Nephron (organoid): ENCODE measurements at regions not wholly inside any gene's neighbourhood (a gene's known extent, or its start where the extent isn't known, plus 50 kb on each side); places are given as distances from the start of the nearest gene placed in this dataset.

Experiments used
- H3K27ac Mint-ChIP-seq, 3 experiments: 2 replicates each; pipeline ENCODE4 v1.8.0; 2020; ENCODE audit warnings: mixed read lengths in 3 of 3, mild to moderate bottlenecking in 2 of 3, moderate library complexity in 1 of 3
- H3K27me3 Mint-ChIP-seq: 2 replicates; pipeline ENCODE4 v1.8.0; 2021; ENCODE audit warnings: low read depth, mild to moderate bottlenecking, moderate library complexity, mixed read lengths
- H3K36me3 Mint-ChIP-seq: 2 replicates; pipeline ENCODE4 v1.8.0; 2020; ENCODE audit warnings: low read depth, mixed read lengths
- H3K4me1 Mint-ChIP-seq: 2 replicates; pipeline ENCODE4 v1.8.0; 2020; ENCODE audit warnings: mixed read lengths
- H3K4me3 Mint-ChIP-seq, 3 experiments: 2 replicates each; pipeline ENCODE4 v1.8.0; 2020; ENCODE audit warnings: mild to moderate bottlenecking in 3 of 3, mixed read lengths in 3 of 3, moderate library complexity in 2 of 3
- H3K9me3 Mint-ChIP-seq: 2 replicates; pipeline ENCODE4 v1.8.0; 2020; ENCODE audit warnings: mixed read lengths
- CTCF ChIP-seq, 3 experiments: fragments of 200-600 bp; sonication (generic); IDR thresholded peaks; one replicate each; pipeline ENCODE4 v1.5.0; 2021; ENCODE audit warnings: antibody characterized with exemption in 3 of 3; ENCODE audit not compliant: unreplicated experiment in 3 of 3

- no peaks in the 10 kb centered on the region for H3K36me3 Mint-ChIP-seq
Measured at GRCh38 chr6:41488433-41489119, 57.6 kb upstream of the FOXP4 start.

GRCh38 chr6:41489120-41489851 lies 56.9 kb upstream of the FOXP4 start:
- Mint-ChIP-seq H3K36me3 (no peaks in the 10 kb centered on the region), H3K27me3 (peaks cover 26% of the 10 kb centered on the region), H3K9me3 (no peaks in the 10 kb centered on the region), H3K4me1 (peaks cover 81% of the 10 kb centered on the region), H3K4me3 (peak overlapping the region; percentile 36 to 64 (median 59)), H3K27ac (peak overlapping the region; percentile 92 to 96 (median 95))
- no peak for TF ChIP-seq CTCF (IDR thresholded peaks at IDR 0.05; ENCODE audit: unreplicated experiment in 3 of 3)

More at GRCh38 chr6:41488433-41489119, 57.6 kb upstream of the FOXP4 start:
- H3K27ac Mint-ChIP-seq: peak overlapping the region; percentile 92 to 96 (median 95)
- peaks cover 74% of the 10 kb centered on the region for H3K4me1 Mint-ChIP-seq
- peak overlapping the region; percentile 56 to 64 (median 59) for H3K4me3 Mint-ChIP-seq
- peaks cover 26% of the 10 kb centered on the region for H3K27me3 Mint-ChIP-seq
- H3K9me3 Mint-ChIP-seq: no peaks in the 10 kb centered on the region
- no peak for TF ChIP-seq CTCF (IDR thresholded peaks at IDR 0.05; ENCODE audit: unreplicated experiment in 3 of 3)

- Mint-ChIP-seq H3K27ac (peak overlapping the region; percentile 85 to 89 (median 87)), H3K36me3 (no peaks in the 10 kb centered on the region), H3K9me3 (no peaks in the 10 kb centered on the region), H3K4me3 (peak overlapping the region; percentile 31 to 52 (median 34)), H3K27me3 (peaks cover 28% of the 10 kb centered on the region), H3K4me1 (peaks cover 79% of the 10 kb centered on the region)
- no peak for TF ChIP-seq CTCF (IDR thresholded peaks at IDR 0.05; ENCODE audit: unreplicated experiment in 3 of 3)
Measured at GRCh38 chr6:41492261-41492891, 53.8 kb upstream of the FOXP4 start.

GRCh38 chr6:41494212-41495110 lies 51.7 kb upstream of the FOXP4 start:
- peaks cover 41% of the 10 kb centered on the region for H3K27me3 Mint-ChIP-seq
- no peaks in the 10 kb centered on the region for H3K9me3 Mint-ChIP-seq
- H3K36me3 Mint-ChIP-seq: no peaks in the 10 kb centered on the region
- H3K4me1 Mint-ChIP-seq: peaks cover 77% of the 10 kb centered on the region
- peak overlapping the region; percentile 52 to 82 (median 69) for H3K27ac Mint-ChIP-seq
- no peak for TF ChIP-seq CTCF (IDR thresholded peaks at IDR 0.05; ENCODE audit: unreplicated experiment in 3 of 3)
- peak overlapping the region; percentile 1 to 14 (median 6) for H3K4me3 Mint-ChIP-seq
